Liver (tissue), 8 donors: ENCODE measurements at regions not wholly inside any gene's neighbourhood (a gene's known extent, or its start where the extent isn't known, plus 50 kb on each side); places are given as distances from the start of the nearest gene placed in this dataset.

Source experiments
- DNase-seq: peaks from one replicate; pipeline ENCODE4 v3.0.0-alpha.2; 2017; ENCODE audit warnings: low spot score
- H3K27ac ChIP-seq, 2 donors: one replicate each; pipeline ENCODE4 v1.7.0; 2013; ENCODE audit warnings: inconsistent platforms in 2 of 2, low read length in 2 of 2, control low read depth in 1 of 2, low read depth in 1 of 2, mild to moderate bottlenecking in 1 of 2
- H3K27me3 ChIP-seq, 4 donors: one replicate each; pipeline versions ENCODE4 v1.6.1 to v1.7.0; 2013; ENCODE audit warnings: low read length in 3 of 4, inconsistent platforms in 1 of 4, mild to moderate bottlenecking in 1 of 4, moderate library complexity in 1 of 4; ENCODE audit not compliant: control insufficient read depth in 4 of 4, insufficient read depth in 4 of 4
- H3K36me3 ChIP-seq, 4 donors: one replicate each; pipeline versions ENCODE4 v1.6.1 to v1.7.0; 2013; ENCODE audit warnings: low read length in 3 of 4, mild to moderate bottlenecking in 3 of 4, low read depth in 1 of 4, moderate library complexity in 1 of 4; ENCODE audit not compliant: control insufficient read depth in 4 of 4, insufficient read depth in 3 of 4
- H3K4me1 ChIP-seq, 4 donors: one replicate each; pipeline versions ENCODE4 v1.6.1 to v1.7.0; 2013; ENCODE audit warnings: low read length in 3 of 4, mild to moderate bottlenecking in 3 of 4, moderate library complexity in 1 of 4; ENCODE audit not compliant: control insufficient read depth in 4 of 4, insufficient read depth in 4 of 4
- H3K4me3 ChIP-seq, 3 donors: one replicate each; pipeline versions ENCODE4 v1.6.1 to v1.7.0; 2013; ENCODE audit warnings: low read length in 3 of 3, control low read depth in 1 of 3, low read depth in 1 of 3, mild to moderate bottlenecking in 1 of 3
- H3K9ac ChIP-seq, 2 donors: one replicate each; pipeline ENCODE4 v1.7.0; 2013; ENCODE audit warnings: low read length in 2 of 2, mild to moderate bottlenecking in 2 of 2, moderate library complexity in 2 of 2, control low read depth in 1 of 2, low read depth in 1 of 2
- H3K9me3 ChIP-seq, 4 donors: one replicate each; pipeline versions ENCODE4 v1.6.1 to v1.7.0; 2013; ENCODE audit warnings: low read length in 3 of 4; ENCODE audit not compliant: control insufficient read depth in 4 of 4
- ATF3 ChIP-seq: IDR thresholded peaks from 2 replicates; pipeline ENCODE4 v1.6.1; 2016; ENCODE audit warnings: antibody characterized with exemption
- CTCF ChIP-seq: fragments of 150-350 bp; IDR thresholded peaks from 2 replicates; pipeline ENCODE4 v1.5.1; 2017; ENCODE audit warnings: improper control_type of control experiment, low read depth, low read length; ENCODE audit not compliant: missing input control
- FOXA1 ChIP-seq: IDR thresholded peaks from 2 replicates; pipeline ENCODE4 v1.6.1; 2016; ENCODE audit warnings: antibody characterized with exemption
- FOXA2 ChIP-seq: IDR thresholded peaks from 2 replicates; pipeline ENCODE4 v1.6.1; 2016; ENCODE audit warnings: antibody characterized with exemption
- GABPA ChIP-seq, 2 donors: IDR thresholded peaks in 1 of 2; conservative IDR thresholded peaks in 1 of 2; 2 replicates each; pipeline ENCODE4 v1.6.1; 2016; ENCODE audit warnings: antibody characterized with exemption in 2 of 2, mild to moderate bottlenecking in 1 of 2, moderate library complexity in 1 of 2
- HNF4A ChIP-seq, 2 donors: conservative IDR thresholded peaks; 2 replicates each; pipeline ENCODE4 v1.6.1; 2016; ENCODE audit warnings: antibody characterized with exemption in 2 of 2, mild to moderate bottlenecking in 2 of 2
- HNF4G ChIP-seq: IDR thresholded peaks from 2 replicates; pipeline ENCODE4 v1.6.1; 2016; ENCODE audit warnings: antibody characterized with exemption
- JUND ChIP-seq, 2 donors: IDR thresholded peaks; 2 replicates each; pipeline ENCODE4 v1.6.1; 2016; ENCODE audit warnings: antibody characterized with exemption in 2 of 2
- NR2F2 ChIP-seq: IDR thresholded peaks from 2 replicates; pipeline ENCODE4 v1.6.1; 2016; ENCODE audit warnings: antibody characterized with exemption
- RAD21 ChIP-seq, 2 donors: IDR thresholded peaks; 2 replicates each; pipeline ENCODE4 v1.6.1; 2016; ENCODE audit warnings: antibody characterized with exemption in 2 of 2, mild to moderate bottlenecking in 2 of 2
- REST ChIP-seq: IDR thresholded peaks from 2 replicates; pipeline ENCODE4 v1.6.1; 2016; ENCODE audit warnings: antibody characterized with exemption, mild to moderate bottlenecking
- RXRA ChIP-seq, 2 donors: IDR thresholded peaks; 2 replicates each; pipeline ENCODE4 v1.6.1; 2017 to 2018; ENCODE audit warnings: antibody characterized with exemption in 2 of 2, mild to moderate bottlenecking in 1 of 2
- SP1 ChIP-seq: IDR thresholded peaks from 2 replicates; pipeline ENCODE4 v1.6.1; 2018; ENCODE audit warnings: antibody characterized with exemption, mild to moderate bottlenecking
- TAF1 ChIP-seq: conservative IDR thresholded peaks from 2 replicates; pipeline ENCODE4 v1.6.1; 2016; ENCODE audit warnings: antibody characterized with exemption, mild to moderate bottlenecking
- YY1 ChIP-seq: IDR thresholded peaks from 2 replicates; pipeline ENCODE4 v1.6.1; 2016; ENCODE audit warnings: antibody characterized with exemption, mild to moderate bottlenecking
- ZBTB33 ChIP-seq: IDR thresholded peaks from 2 replicates; pipeline ENCODE4 v1.6.1; 2016; ENCODE audit warnings: antibody characterized with exemption
- WGBS: extraction: QIAGEN DNeasy Blood & Tissue Kit; methylation state at CpG from one replicate; pipeline ENCODE4 v1.1.7; 2013; 5-methylcytosine and 5-hydroxymethylcytosine counted together
- donor health status: healthy.
- donor health status: healthy.
- donor health status: healthy.
- donor health status: healthy.
- donor health status: healthy.

- no peak for TF ChIP-seq CTCF
- TF ChIP-seq JUND (IDR thresholded peaks at IDR 0.05): no peak
- TF ChIP-seq RAD21 (IDR thresholded peaks at IDR 0.05): no peak
Measured at GRCh38 chr2:193845604-193846003, 1650.9 kb upstream of the TMEFF2 start (continued).

- no peak for TF ChIP-seq GABPA (IDR thresholded peaks at IDR 0.05 in 1 of 2, conservative IDR thresholded peaks at IDR 0.05 in 1 of 2)
- TF ChIP-seq JUND (IDR thresholded peaks at IDR 0.05): no peak
- TF ChIP-seq ZBTB33: no peak
- no peak for TF ChIP-seq REST
- no peak for TF ChIP-seq ATF3
- TF ChIP-seq RXRA (IDR thresholded peaks at IDR 0.05): no peak
- TF ChIP-seq RAD21 (IDR thresholded peaks at IDR 0.05): no peak
- no peak for TF ChIP-seq FOXA2
- TF ChIP-seq FOXA1: no peak
- TF ChIP-seq HNF4G: no peak
- TF ChIP-seq HNF4A (conservative IDR thresholded peaks at IDR 0.05): no peak
- no peak for TF ChIP-seq TAF1
- no peak for TF ChIP-seq SP1
- TF ChIP-seq YY1: no peak
- no peak for TF ChIP-seq NR2F2
- no peak for TF ChIP-seq CTCF
- WGBS: 66% methylated on average over 3 of the region's 3 CpGs
- Histone ChIP-seq H3K4me1 (no peaks in the 10 kb centered on the region), H3K27ac (no peak overlapping the region), H3K9ac (no peak overlapping the region), H3K4me3 (no peak overlapping the region), H3K27me3 (no peaks in the 10 kb centered on the region), H3K36me3 (no peaks in the 10 kb centered on the region), H3K9me3 (no peaks in the 10 kb centered on the region)
- DNase-seq: no peak
Measured at GRCh38 chr2:193843675-193844074, 1648.9 kb upstream of the TMEFF2 start.
